ENCODE measurements at regions not wholly inside any gene's neighbourhood (a gene's known extent, or its start where the extent isn't known, plus 50 kb on each side); places are given as distances from the start of the nearest gene placed in this dataset.
A peak's percentile ranks its signal among the peaks of the same experiment; 100 is the strongest.
"Not testable (repeated sequence)": the region's sequence is repeated elsewhere in the genome, so short reads cannot be mapped to it uniquely, and the experiment has no call there.

DNA sequence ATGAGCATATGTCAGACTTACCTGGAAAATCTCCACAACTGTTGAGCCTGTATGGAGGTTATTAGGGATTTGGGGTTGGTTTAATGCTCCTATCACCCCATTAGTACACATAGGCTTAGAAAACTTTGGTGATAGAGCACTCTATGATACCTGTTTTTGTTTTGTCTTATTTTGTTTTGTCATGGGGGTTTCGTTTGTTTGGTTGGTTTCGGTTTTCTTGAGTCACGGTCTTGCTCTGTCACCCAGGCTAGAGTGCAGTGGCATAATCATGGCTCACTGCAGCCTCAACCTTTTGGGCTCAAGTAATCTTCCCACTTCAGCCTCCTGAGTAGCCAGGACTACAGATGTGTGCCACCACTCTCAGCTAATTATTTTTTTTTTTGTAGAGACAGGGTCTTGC, 70.0 kb downstream of the MZT1 start:
- DNase-seq = no peak

DNA sequence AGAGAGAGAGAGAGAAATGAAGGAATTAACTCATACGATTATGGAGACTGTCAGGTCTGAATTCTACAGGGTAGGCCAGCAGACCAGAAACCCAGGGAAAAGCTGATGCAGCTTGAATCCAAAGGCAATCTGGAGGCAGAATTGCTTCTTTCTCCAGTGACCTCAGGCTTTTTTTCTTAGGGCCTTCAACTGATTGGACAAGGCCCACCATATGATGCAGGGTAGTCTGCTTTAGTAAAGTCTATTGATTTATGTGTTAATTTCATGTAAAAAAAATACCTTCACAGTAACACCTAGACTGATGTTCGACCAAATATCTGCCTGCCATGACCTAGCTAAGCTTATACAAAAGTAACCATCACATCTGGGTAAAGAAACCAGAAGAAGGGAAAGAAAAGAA, 71.1 kb downstream of the MZT1 start:
- DNase-seq = no peak

DNA sequence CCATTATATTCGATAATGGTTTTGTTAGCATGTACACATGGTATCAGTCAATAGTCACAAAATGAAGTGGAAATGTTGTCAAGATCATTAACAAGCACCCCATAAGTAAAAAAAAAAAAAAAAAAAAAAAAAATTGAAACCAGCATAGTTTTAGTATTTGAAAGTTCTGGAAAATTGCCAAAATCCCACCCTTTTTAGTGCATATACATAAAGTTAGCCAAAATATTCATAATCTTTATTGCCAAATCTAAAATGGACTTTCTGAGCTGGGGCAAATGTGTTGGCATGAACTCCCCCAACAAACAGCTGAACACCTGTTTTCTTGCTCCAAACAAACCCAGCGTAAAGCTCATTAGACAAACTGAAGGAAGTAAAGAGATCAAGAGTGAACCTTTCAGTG, 73.9 kb downstream of the MZT1 start:
- no peak for DNase-seq

DNA sequence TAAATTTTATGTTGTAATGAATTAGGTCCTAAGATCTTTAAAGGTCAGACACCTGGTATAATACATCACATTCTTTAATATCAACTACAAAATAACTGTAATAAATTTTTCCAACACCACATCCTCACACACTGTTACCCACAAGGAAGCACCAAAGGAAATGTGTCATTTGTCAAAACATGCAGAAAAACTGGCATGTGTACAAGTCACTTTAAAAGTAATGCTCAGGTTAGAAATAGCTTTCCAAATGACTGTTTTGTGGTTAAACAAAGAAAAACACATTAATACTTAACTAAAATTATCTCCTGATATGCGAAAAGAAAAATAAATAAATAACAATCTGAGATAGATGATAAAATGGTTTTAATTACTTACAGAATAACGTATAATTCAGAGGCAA, 74.7 kb downstream of the MZT1 start:
- no peak for DNase-seq

DNA sequence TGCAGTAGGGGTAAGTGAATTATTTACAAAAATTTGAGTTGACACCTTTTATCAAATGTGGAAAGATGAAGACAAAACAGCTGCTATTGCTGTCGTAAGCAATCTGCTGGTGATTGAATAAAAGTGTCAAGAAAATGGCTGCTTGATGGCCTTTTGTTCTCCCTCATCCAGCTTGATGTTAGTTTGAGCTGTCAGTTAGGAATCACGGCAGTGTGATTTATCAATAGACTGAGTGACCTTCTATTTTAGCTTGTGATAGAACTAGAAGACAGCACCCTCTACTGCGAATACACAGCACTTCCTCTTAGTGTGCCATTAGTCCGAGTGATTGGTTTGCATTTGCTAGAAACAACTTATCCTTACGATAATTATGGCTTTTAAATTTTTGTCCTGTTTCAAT, 76.3 kb downstream of the MZT1 start:
- no peak for DNase-seq

DNA sequence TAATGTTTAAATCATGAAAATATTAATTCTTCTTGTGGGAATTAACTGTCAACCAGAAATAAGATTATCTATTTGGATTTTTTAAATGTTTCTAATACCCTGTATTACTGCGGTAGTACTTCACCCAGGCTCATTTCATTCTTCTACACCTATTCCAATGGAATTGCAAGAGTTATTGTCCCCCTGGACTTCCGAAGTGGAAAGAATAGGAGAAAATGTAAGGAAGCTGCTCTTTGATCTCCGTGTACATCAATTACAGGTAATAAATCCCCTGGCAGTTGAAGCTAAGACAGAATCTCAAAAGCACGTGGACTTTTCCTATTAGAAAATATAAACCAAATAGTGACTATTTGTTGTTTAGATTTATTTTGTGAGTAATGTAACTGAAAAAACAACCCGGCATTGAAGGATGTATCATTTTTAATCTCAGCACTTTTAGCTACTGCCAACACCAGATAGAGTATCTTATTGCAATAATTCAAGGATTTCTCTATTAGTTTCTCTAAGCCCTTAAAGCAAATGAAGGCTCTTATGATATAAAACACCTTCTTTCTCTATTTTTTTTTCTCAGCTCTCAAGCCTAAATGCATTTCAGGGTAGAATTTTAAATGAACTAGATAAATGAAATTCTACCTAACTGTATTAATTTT, 77.3 kb downstream of the MZT1 start:
- no peak for DNase-seq

DNA sequence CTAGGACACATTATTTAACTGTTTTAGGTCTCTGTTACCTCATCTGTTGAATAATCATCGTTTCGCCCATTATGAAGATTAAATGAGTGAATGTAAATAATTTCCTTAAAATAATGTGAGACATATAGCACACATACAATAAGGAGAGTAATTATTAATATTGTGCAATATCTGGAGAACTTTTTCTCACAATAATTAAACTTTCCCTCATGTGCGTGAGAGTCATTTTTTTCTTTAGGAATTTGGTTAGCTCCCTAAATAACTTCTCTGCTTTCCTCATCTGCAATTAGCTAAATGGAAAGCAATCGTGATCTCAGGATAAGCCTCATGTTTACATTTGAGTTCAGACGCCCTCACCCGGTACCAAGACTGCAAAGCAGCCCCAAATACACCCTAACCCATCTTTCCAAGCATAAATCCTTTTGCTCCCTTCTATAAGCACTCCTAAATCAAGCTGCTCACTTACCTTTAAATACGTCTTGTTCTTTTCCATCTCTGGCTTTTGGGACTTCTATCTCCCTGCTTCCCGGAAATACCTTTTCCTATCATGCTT, 78.8 kb downstream of the MZT1 start:
- no peak for DNase-seq

DNA sequence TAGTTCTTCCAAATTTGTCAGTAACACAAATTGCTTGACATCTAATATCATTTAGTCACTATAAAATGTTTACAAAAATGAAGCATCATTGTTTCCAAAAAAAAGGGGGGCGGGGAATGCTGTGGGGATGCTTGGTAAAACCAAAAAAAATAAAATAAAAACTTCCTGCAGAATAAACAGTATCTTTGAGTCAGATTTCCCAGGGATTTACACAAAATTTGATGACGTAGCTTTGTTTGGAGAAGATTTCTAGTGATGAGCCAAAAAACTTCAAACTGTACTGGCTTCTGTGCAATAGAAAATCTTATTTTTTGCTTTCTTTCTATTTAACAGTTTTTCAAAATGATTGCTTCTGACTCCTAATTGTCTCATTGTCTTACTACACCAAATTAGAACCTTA, 80.0 kb downstream of the MZT1 start:
- no peak for DNase-seq

DNA sequence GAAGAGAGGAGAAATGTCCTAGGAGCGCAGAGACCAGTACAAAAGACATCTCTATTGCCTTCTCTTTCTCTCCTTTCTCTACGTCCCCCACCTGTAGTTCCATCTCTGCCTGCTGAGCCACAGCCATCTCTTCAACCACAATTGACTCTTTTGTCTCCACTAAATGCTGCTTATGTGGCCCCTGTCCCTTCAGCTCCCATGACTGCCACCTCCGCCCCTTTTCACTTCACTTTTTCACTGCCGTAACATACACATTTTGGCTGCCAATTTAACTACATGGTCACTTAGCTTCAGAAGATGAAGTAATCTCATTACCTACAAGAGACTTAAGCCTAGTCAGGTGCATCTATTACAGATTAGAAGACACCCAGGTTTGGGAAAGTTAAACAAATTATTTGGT, 81.9 kb downstream of the MZT1 start:
- no peak for DNase-seq

DNA sequence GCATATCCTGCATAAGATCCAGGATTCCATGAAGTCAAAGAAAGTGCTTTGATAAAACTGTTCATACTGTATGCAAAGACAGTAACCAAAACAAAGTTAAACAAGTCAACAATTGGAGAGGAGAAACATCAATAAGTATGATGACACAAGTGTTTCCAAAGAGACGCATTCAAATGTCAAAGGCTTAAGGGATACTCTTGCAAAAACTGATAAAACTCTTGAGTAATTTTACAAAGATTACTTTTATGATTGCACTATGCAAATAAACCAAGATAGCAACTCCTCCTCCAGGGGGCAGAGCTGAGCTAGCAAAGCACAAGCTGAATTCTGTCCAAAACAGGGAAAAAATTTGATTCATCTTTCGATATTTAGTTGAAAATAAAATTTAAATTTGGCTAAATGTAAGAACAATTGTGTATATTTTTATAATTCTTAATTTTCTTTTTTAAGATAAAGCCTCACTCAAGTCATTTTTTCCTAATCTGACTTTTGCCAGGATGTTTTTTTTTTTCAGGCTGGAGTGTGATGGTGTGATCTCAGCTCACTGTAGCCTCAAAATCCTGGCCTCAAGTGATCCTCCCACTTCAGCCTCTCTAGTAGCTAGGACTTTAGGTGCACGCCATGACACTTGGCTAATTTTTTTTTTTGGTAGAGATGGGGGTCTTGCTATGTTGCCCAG, 84.0 kb downstream of the MZT1 start:
- DNase-seq = peak; percentile 29

DNA sequence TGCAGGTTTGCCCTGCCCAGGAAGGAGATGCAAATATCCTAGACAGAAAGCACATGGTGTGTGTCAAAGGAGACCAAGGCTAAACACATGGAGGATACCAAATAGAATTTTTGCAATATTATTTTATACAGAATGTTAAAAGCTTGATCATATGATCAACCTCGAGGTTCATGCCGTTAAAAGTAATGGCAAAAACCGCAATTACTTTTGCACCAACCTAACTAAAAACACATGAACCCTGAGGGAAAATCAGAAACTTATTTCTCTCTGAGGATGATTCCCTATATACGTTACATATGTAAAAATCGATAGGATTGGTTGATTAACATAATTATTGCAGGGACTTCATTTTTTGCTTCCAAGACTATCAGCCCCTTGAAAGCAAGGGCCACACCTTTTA, 88.1 kb downstream of the MZT1 start:
- no peak for DNase-seq

DNA sequence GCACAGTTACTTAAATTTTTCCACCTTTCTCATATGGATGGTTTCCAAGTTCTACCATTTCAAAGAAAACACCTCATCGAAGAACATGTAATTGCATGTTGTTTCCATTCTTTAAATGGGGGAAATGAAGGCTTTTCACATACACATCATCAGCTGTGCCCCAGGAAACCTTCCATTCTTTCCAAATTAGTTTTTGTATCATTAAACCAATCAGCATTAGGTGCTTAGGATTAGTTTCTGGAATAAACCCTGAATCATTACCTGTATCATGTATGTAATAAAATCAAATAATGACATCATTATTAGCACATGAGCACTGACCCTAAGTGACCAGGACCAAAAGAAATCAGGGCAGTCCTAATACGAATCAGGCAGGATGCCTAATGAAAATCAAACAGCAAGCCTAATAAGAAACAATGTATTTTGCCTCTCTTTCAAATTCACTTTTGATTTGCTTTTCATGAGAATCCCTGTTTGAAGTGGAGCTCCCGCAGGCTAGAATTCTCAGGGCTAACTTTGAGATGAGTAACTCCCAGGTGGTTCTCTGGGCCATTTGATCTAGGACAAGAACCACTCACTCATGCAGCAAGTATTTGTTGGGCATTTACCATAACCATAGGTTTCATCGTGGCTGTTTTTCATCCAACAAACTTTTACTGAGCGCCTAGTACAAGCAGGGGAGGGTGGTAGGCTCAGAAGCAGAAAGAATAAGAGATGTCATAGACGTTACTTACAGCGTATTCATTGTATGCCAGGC, 89.2 kb downstream of the MZT1 start:
- no peak for DNase-seq

DNA sequence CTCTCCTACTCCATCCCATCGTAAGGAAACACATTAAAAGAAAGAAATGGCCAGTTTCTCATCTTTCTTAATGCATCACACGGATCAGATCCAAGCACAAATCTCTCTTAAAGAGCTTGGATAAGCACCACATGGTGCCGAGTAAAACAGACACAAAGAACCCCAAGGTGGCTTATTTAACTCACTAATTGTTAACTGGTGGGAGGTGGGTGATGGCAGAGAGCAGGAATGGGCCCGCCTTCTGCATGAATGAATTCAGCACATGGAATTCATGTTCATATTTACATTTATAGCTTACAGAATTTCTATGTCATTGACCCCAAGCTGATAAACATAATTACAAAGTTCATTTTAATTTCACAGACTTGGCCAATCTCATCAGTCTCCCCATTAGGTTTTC, 89.9 kb downstream of the MZT1 start:
- no peak for DNase-seq

DNA sequence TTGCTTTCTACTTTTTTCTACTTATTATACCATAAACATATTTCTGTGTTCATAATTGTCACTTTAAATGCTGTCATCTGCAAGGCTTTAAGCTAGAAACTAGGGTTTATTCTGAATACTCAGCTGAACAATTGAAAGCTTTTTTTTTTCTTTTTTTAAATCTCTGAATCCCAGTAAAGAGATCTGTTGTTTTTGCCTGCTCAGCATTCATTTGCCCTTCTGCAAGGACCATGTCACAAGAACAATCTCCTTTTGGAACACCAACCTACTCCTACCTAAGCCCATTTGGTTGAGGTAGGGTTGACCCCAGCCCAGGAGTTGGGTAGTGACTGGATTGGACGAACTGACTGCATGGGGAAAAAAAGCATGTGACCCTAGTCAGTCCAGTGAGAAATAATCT, 92.6 kb downstream of the MZT1 start:
- DNase-seq = no peak

DNA sequence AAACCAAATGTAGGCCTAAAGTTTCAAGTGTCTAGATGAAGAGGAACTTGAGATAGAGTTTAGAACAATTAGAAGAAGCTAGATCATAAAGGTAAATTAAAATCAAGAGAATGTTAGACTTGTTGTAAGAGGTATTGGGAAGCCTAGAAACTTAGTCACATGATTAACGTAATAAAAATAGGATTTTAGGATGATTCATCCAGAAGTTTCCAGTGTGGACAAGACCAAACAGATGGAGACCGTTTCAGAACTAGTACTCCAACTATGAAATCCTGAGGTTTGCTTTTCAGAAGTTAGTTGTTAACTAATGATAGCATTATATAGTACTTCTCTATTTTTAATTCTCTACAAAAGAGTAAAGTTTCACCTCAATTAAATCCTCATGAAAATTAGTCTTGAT, 104.9 kb downstream of the MZT1 start:
- DNase-seq = no peak

DNA sequence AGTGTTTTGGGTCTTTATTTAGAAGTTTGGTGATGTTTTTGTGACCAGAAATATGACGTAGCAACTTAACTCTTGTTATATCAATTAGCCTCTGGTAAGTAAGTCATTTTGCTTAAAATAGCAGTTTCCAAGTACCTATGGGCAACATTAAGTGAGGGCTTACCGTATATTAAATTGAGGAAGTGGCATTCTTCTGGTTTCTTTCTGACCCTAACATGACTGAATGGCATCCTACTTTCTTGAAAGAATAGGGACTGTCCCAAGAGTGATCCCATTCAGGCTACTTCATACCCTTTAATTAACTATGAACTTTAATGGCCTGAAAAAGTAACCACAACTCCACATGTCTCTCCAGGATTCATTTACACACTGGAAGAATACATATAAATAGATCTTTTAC, 106.6 kb downstream of the MZT1 start:
- DNase-seq = no peak

DNA sequence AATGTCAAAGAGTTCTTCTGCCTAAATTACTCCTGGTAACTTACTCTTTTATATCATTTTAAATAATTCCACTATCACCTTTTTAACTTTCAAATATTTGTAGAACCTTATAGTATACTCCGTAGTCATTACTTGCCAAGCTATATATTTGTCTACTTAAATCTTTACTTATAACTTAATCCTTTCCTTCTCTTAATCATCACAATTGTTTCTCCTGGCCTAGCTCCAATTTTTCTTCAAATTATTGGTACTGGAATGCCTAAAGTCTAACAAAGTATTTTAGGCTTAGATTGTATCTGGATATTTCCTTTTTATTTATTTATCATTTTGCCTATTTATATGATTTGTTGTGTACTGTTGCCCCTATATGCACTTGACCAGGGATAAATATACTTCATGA, 109.5 kb downstream of the MZT1 start:
- no peak for DNase-seq

DNA sequence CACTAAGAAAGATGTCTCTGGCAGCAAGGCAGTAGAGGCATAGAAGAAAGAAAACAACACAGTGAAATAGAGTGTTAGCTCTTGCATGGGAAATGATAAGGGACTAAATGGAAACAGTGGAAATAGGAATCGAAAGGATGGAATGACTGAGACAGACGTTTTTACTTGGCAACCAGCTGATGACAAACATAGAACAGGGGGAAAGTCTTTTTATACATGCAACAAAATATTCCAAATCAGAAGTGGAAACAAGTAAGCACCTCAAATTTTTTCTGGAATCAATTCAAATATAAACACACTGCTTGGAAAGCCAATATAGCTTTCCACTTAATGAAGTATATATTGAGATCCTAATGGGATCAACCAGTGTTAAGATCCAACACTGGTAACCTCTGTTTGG, 110.2 kb downstream of the MZT1 start:
- DNase-seq = no peak

DNA sequence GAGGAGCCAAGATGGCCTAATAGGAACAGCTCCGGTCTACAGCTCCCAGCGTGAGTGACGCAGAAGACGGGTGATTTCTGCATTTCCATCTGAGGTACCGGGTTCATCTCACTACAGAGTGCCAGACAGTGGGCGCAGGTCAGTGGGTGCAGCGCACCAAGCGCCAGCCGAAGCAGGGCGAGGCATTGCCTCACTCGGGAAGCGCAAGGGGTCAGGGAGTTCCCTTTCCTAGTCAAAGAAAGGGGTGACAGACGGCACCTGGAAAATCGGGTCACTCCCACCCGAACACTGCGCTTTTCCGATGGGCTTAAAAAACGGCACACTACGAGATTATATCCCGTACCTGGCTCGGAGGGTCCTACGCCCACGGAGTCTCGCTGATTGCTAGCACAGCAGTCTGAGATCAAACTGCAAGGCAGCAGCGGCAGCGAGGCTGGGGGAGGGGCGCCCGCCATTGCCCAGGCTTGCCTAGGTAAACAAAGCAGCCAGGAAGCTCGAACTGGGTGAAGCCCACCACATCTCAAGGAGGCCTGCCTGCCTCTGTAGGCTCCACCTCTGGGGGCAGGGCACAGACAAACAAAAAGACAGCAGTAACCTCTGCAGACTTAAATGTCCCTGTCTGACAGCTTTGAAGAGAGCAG, 117.1 kb downstream of the MZT1 start:
- not testable (repeated sequence) for DNase-seq

DNA sequence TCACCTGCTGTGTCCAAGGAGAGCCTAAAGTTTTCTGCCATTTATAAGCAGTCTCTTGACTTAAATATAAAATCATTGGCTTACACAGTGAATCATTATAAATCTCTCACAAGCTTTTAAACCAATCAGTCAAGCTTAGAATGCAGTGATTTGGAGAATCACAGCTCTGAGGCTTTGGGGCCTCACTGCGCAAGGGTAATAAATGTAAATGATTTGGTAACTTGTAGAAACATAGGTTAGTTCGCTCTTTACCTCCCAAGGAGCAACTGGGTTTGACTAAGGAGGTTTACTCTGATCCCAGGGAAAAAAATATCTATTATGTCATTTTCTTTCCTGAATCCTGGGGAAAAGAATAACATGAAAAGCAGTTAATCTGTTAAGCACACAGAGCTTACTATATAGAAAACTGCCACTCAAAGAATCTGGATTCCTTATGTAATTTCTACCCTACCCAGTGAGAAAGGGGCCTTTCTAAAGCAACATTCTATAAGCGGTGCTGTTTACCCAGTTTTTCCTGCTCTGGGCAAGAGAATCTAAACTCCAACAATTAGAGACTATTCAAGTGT, 128.2 kb downstream of the MZT1 start:
- DNase-seq = no peak

DNA sequence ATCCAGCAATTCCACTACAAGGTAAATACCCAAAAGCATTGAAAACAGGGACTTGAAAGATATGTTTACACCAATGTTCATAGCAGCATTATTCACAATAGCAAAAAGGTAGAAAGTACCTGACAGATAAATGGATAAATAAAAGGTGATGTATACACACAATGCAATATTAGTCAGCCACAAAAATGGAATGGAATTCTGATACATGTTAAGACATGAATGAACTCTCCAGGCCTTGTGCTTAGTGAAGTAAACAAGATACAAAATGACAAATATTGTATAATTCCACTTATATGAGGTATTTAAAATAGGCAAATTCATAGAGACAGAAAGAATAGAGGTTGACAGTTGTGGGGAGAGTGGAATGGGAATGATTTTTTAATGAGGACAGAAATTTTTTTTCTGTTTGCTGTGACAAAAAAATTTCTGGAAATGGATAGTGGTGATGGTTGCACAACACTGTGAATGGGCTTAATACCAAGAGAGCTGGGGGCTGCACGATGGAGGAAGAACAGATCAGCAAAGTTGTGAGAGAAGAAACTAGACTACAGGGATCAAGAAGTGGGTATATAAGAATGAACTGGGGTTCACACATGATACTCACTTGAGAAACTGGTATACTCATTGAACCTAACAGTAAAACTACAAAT, 137.2 kb downstream of the MZT1 start:
- DNase-seq = no peak

DNA sequence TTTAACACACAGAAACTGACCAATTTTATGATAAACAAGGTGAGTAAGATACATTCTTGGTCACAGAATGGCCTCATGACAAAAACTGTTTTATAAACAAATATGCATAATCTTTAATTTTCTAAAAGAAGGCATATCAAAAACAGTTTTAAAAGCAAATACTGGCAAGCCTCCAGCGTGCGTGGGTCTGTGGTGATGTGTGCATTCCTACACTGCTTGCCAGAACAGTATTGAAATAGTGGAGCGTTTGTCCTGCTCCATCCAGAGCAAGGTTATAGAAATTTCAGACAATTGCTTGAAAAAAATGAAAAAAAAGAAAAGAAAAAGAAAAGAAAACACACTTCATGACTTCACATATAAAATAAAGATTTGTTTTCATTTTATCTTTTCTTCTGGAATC, 140.9 kb downstream of the MZT1 start:
- DNase-seq = no peak

DNA sequence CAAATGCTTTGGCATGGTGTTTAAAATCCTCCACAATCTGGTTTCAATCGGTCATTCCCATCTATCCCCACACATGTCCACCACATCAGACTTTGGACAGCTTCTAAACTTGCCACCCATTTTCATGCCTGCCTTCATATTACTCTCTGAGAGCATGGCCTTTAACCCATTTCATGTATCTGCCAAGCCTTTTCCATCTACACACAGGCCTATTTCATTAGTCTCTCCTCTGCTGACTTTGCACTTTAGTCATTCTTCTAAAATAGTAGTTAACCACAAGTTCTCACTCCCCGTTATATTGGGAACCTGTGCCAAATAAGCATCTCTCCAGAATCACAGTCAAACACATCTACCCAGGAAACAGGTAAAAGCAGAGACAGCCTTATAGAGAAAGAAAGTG, 142.2 kb downstream of the MZT1 start:
- no peak for DNase-seq
